ENCODE measurements at regions not wholly inside any gene's neighbourhood (a gene's known extent, or its start where the extent isn't known, plus 50 kb on each side); places are given as distances from the start of the nearest gene placed in this dataset.
"Not testable (repeated sequence)": the region's sequence is repeated elsewhere in the genome, so short reads cannot be mapped to it uniquely, and the experiment has no call there.

- ATAC-seq (replicated peaks), result no peak
These were observed 294.0 kb downstream of the SOX2 start for GRCh38 chr3:182005701-182006100.

GRCh38 chr3:182006431-182006830, 294.7 kb downstream of the SOX2 start:
- Mint-ChIP-seq H3K27me3 (no peaks in the 10 kb centered on the region), H3K4me1 (no peaks in the 10 kb centered on the region), H3K36me3 (no peaks in the 10 kb centered on the region), H3K4me3 (no peak overlapping the region), H3K27ac (no peak overlapping the region), H3K9me3 (no peaks in the 10 kb centered on the region)
- DNase-seq (no peak), ATAC-seq (replicated peaks) (no peak)

More at GRCh38 chr3:182005701-182006100, 294.0 kb downstream of the SOX2 start:
- H3K27ac Mint-ChIP-seq, result no peak overlapping the region
- H3K9me3 Mint-ChIP-seq, result no peaks in the 10 kb centered on the region
- H3K27me3 Mint-ChIP-seq, result no peaks in the 10 kb centered on the region
- H3K4me1 Mint-ChIP-seq, result no peaks in the 10 kb centered on the region
- DNase-seq, result no peak
- no peak overlapping the region for H3K4me3 Mint-ChIP-seq
- H3K36me3 Mint-ChIP-seq, result no peaks in the 10 kb centered on the region

GRCh38 chr3:182007441-182007840, 295.7 kb downstream of the SOX2 start:
- Mint-ChIP-seq H3K4me3 (no peak overlapping the region), H3K27ac (no peak overlapping the region), H3K4me1 (no peaks in the 10 kb centered on the region), H3K27me3 (no peaks in the 10 kb centered on the region), H3K36me3 (no peaks in the 10 kb centered on the region), H3K9me3 (no peaks in the 10 kb centered on the region)
- no peak for DNase-seq
- ATAC-seq (replicated peaks), result no peak

- no peak overlapping the region for H3K27ac Mint-ChIP-seq
- DNase-seq (no peak), ATAC-seq (replicated peaks) (no peak)
- no peaks in the 10 kb centered on the region for H3K4me1 Mint-ChIP-seq
- no peaks in the 10 kb centered on the region for H3K27me3 Mint-ChIP-seq
- no peaks in the 10 kb centered on the region for H3K36me3 Mint-ChIP-seq
- H3K4me3 Mint-ChIP-seq, result no peak overlapping the region
- peaks cover 2 to 4% of the 10 kb centered on the region in 2 donors for H3K9me3 Mint-ChIP-seq
These were observed 306.6 kb downstream of the SOX2 start for GRCh38 chr3:182018361-182018760.

- no peak for DNase-seq
- H3K27me3 Mint-ChIP-seq, result no peaks in the 10 kb centered on the region
These were observed 308.2 kb downstream of the SOX2 start for GRCh38 chr3:182019926-182020325.

GRCh38 chr3:182023843-182024242, 312.1 kb downstream of the SOX2 start:
- Mint-ChIP-seq H3K27ac (no peak overlapping the region), H3K27me3 (no peaks in the 10 kb centered on the region), H3K4me1 (no peaks in the 10 kb centered on the region), H3K36me3 (no peaks in the 10 kb centered on the region), H3K9me3 (peaks cover 0 to 4% of the 10 kb centered on the region in 2 donors), H3K4me3 (no peak overlapping the region)
- ATAC-seq (replicated peaks) (no peak), DNase-seq (no peak)

More at GRCh38 chr3:182019926-182020325, 308.2 kb downstream of the SOX2 start:
- Mint-ChIP-seq H3K36me3 (no peaks in the 10 kb centered on the region), H3K27ac (no peak overlapping the region), H3K4me1 (no peaks in the 10 kb centered on the region), H3K9me3 (peaks cover 2 to 4% of the 10 kb centered on the region in 2 donors), H3K4me3 (no peak overlapping the region)
- ATAC-seq (replicated peaks), result no peak

GRCh38 chr3:182027366-182027765, 315.6 kb downstream of the SOX2 start:
- Mint-ChIP-seq H3K27me3 (no peaks in the 10 kb centered on the region), H3K27ac (no peak overlapping the region), H3K4me3 (no peak overlapping the region), H3K9me3 (no peaks in the 10 kb centered on the region), H3K36me3 (no peaks in the 10 kb centered on the region), H3K4me1 (no peaks in the 10 kb centered on the region)
- ATAC-seq (replicated peaks), result no peak
- no peak for DNase-seq

- Mint-ChIP-seq H3K27ac (no peak overlapping the region), H3K9me3 (no peaks in the 10 kb centered on the region), H3K4me1 (no peaks in the 10 kb centered on the region), H3K4me3 (no peak overlapping the region), H3K27me3 (no peaks in the 10 kb centered on the region), H3K36me3 (no peaks in the 10 kb centered on the region)
- DNase-seq (no peak), ATAC-seq (replicated peaks) (no peak)
These were observed 316.4 kb downstream of the SOX2 start for GRCh38 chr3:182028081-182028480.

GRCh38 chr3:182034231-182034630, 322.5 kb downstream of the SOX2 start:
- not testable (repeated sequence) for H3K4me1 Mint-ChIP-seq; DNase-seq; ATAC-seq (replicated peaks); H3K27me3 Mint-ChIP-seq; H3K4me3 Mint-ChIP-seq; H3K27ac Mint-ChIP-seq; H3K9me3 Mint-ChIP-seq; H3K36me3 Mint-ChIP-seq

- no peak overlapping the region for H3K4me3 Mint-ChIP-seq
- no peaks in the 10 kb centered on the region for H3K36me3 Mint-ChIP-seq
- H3K27me3 Mint-ChIP-seq, result no peaks in the 10 kb centered on the region
- H3K9me3 Mint-ChIP-seq, result peaks cover 0 to 4% of the 10 kb centered on the region in 2 donors
- DNase-seq (no peak), ATAC-seq (replicated peaks) (no peak)
- no peak overlapping the region for H3K27ac Mint-ChIP-seq
- no peaks in the 10 kb centered on the region for H3K4me1 Mint-ChIP-seq
These were observed 323.6 kb downstream of the SOX2 start for GRCh38 chr3:182035324-182035723.

GRCh38 chr3:182036382-182036781, 324.7 kb downstream of the SOX2 start:
- no peak overlapping the region for H3K4me3 Mint-ChIP-seq
- no peaks in the 10 kb centered on the region for H3K36me3 Mint-ChIP-seq
- ATAC-seq (replicated peaks) (no peak), DNase-seq (no peak)
- no peaks in the 10 kb centered on the region for H3K27me3 Mint-ChIP-seq
- no peak overlapping the region for H3K27ac Mint-ChIP-seq
- H3K4me1 Mint-ChIP-seq, result no peaks in the 10 kb centered on the region
- H3K9me3 Mint-ChIP-seq, result peaks cover 0 to 4% of the 10 kb centered on the region in 2 donors

- Mint-ChIP-seq H3K36me3 (no peaks in the 10 kb centered on the region), H3K4me1 (no peaks in the 10 kb centered on the region), H3K27ac (no peak overlapping the region), H3K9me3 (peaks cover 0 to 6% of the 10 kb centered on the region in 2 donors), H3K27me3 (no peaks in the 10 kb centered on the region), H3K4me3 (no peak overlapping the region)
- ATAC-seq (replicated peaks), result no peak
- no peak for DNase-seq
These were observed 330.1 kb downstream of the SOX2 start for GRCh38 chr3:182041668-182042291.

- H3K4me3 Mint-ChIP-seq, result no peak overlapping the region
- ATAC-seq (replicated peaks) (no peak), DNase-seq (no peak)
- H3K27me3 Mint-ChIP-seq, result no peaks in the 10 kb centered on the region
- H3K9me3 Mint-ChIP-seq, result peaks cover 3 to 6% of the 10 kb centered on the region in 2 donors
- no peaks in the 10 kb centered on the region for H3K4me1 Mint-ChIP-seq
- no peaks in the 10 kb centered on the region for H3K36me3 Mint-ChIP-seq
- H3K27ac Mint-ChIP-seq, result no peak overlapping the region
These were observed 334.0 kb downstream of the SOX2 start for GRCh38 chr3:182045736-182046135.

- peaks cover 3 to 6% of the 10 kb centered on the region in 2 donors for H3K9me3 Mint-ChIP-seq
- no peaks in the 10 kb centered on the region for H3K4me1 Mint-ChIP-seq
- H3K27ac Mint-ChIP-seq, result no peak overlapping the region
- H3K27me3 Mint-ChIP-seq, result no peaks in the 10 kb centered on the region
- H3K4me3 Mint-ChIP-seq, result no peak overlapping the region
- no peaks in the 10 kb centered on the region for H3K36me3 Mint-ChIP-seq
- DNase-seq (no peak), ATAC-seq (replicated peaks) (no peak)
These were observed 334.5 kb downstream of the SOX2 start for GRCh38 chr3:182046166-182046764.

- Mint-ChIP-seq H3K27me3 (no peaks in the 10 kb centered on the region), H3K27ac (no peak overlapping the region), H3K4me1 (no peaks in the 10 kb centered on the region), H3K36me3 (no peaks in the 10 kb centered on the region), H3K4me3 (no peak overlapping the region), H3K9me3 (peaks cover 1 to 3% of the 10 kb centered on the region in 2 donors)
- ATAC-seq (replicated peaks) (no peak), DNase-seq (no peak)
These were observed 339.2 kb downstream of the SOX2 start for GRCh38 chr3:182050932-182051331.
